Loucy (cell line): ENCODE measurements at regions not wholly inside any gene's neighbourhood (a gene's known extent, or its start where the extent isn't known, plus 50 kb on each side); places are given as distances from the start of the nearest gene placed in this dataset.

Source experiments
- H2AFZ ChIP-seq: fragments of 200-600 bp; sonication (generic); 2 replicates; pipeline ENCODE4 v1.6.0; 2016; ENCODE audit warnings: antibody characterized with exemption, mild to moderate bottlenecking, low read length, moderate library complexity
- H3F3A ChIP-seq: fragments of 200-600 bp; 2 replicates; pipeline ENCODE4 v1.6.0; 2016; ENCODE audit warnings: antibody characterized with exemption, low read depth, mild to moderate bottlenecking
- H3K27me3 ChIP-seq: fragments of 200-600 bp; sonication (generic); 2 replicates; pipeline ENCODE4 v1.6.1; 2014; ENCODE audit warnings: low read length, mild to moderate bottlenecking; ENCODE audit not compliant: insufficient read depth, poor library complexity, severe bottlenecking
- H3K36me3 ChIP-seq: fragments of 200-600 bp; sonication (generic); 2 replicates; pipeline ENCODE4 v1.6.1; 2016; ENCODE audit warnings: low read length; ENCODE audit not compliant: insufficient read depth
- H3K4me1 ChIP-seq: fragments of 200-600 bp; sonication (generic); 2 replicates; pipeline ENCODE4 v1.5.1; 2014; ENCODE audit warnings: low read length, mild to moderate bottlenecking; ENCODE audit not compliant: insufficient read depth, poor library complexity, severe bottlenecking
- H3K4me2 ChIP-seq: fragments of 200-600 bp; sonication (generic); 2 replicates; pipeline ENCODE4 v1.6.0; 2014; ENCODE audit warnings: antibody characterized with exemption, low read length, low read depth, mild to moderate bottlenecking; ENCODE audit not compliant: poor library complexity, severe bottlenecking
- H3K4me3 ChIP-seq: fragments of 200-600 bp; sonication (generic); 2 replicates; pipeline ENCODE4 v1.5.1; 2014; ENCODE audit warnings: low read length, mild to moderate bottlenecking, mixed read lengths; ENCODE audit not compliant: poor library complexity, severe bottlenecking
- H3K79me2 ChIP-seq: fragments of 200-600 bp; sonication (generic); 2 replicates; pipeline ENCODE4 v1.6.1; 2014; ENCODE audit warnings: low read length; ENCODE audit not compliant: insufficient read depth
- H3K9ac ChIP-seq: fragments of 200-600 bp; sonication (generic); 2 replicates; pipeline ENCODE4 v1.6.0; 2014; ENCODE audit warnings: mild to moderate bottlenecking, low read depth, low read length, moderate library complexity; ENCODE audit not compliant: poor library complexity, severe bottlenecking
- H3K9me2 ChIP-seq: fragments of 200-600 bp; sonication (generic); replicated peaks from 2 replicates; pipeline ENCODE4 v1.6.1; 2016; ENCODE audit warnings: low read depth, low read length, mixed read lengths
- H3K9me3 ChIP-seq: fragments of 200-600 bp; sonication (generic); 2 replicates; pipeline ENCODE4 v1.6.1; 2014; ENCODE audit warnings: mild to moderate bottlenecking, antibody characterized with exemption, low read length, low read depth; ENCODE audit not compliant: insufficient read depth
- H4K20me1 ChIP-seq: fragments of 200-600 bp; sonication (generic); 2 replicates; pipeline ENCODE4 v1.6.0; 2014; ENCODE audit warnings: antibody characterized with exemption, low read length, mild to moderate bottlenecking; ENCODE audit not compliant: insufficient read depth, poor library complexity, severe bottlenecking
- CTCF ChIP-seq: fragments of 200-600 bp; sonication (generic); conservative IDR thresholded peaks from 2 replicates; pipeline ENCODE4 v1.5.1; 2014; ENCODE audit warnings: mild to moderate bottlenecking, antibody characterized with exemption, low read length
- EZH2phosphoT487 ChIP-seq: fragments of 200-600 bp; IDR thresholded peaks from 2 replicates; pipeline ENCODE4 v1.6.1; 2018; ENCODE audit warnings: antibody characterized with exemption, mild to moderate bottlenecking, moderate library complexity, borderline replicate concordance

GRCh38 chr17:34797720-34798119 lies 163.5 kb downstream of the CCT6B start:
- Histone ChIP-seq H3K4me3 (no peak overlapping the region), H3F3A (no peaks in the 10 kb centered on the region), H2AFZ (no peak overlapping the region), H3K4me2 (no peak overlapping the region), H3K9me3 (no peaks in the 10 kb centered on the region), H3K9ac (no peak overlapping the region), H3K36me3 (no peaks in the 10 kb centered on the region), H4K20me1 (no peaks in the 10 kb centered on the region), H3K9me2 (no peaks in the 10 kb centered on the region), H3K4me1 (no peaks in the 10 kb centered on the region), H3K79me2 (no peaks in the 10 kb centered on the region), H3K27me3 (no peaks in the 10 kb centered on the region)
- no peak for TF ChIP-seq EZH2phosphoT487
- TF ChIP-seq CTCF: no peak

- Histone ChIP-seq H3K36me3 (no peaks in the 10 kb centered on the region), H3F3A (no peaks in the 10 kb centered on the region), H3K79me2 (no peaks in the 10 kb centered on the region), H3K9ac (no peak overlapping the region), H4K20me1 (no peaks in the 10 kb centered on the region), H3K9me2 (no peaks in the 10 kb centered on the region), H2AFZ (no peak overlapping the region), H3K27me3 (no peaks in the 10 kb centered on the region), H3K4me2 (no peak overlapping the region), H3K4me1 (no peaks in the 10 kb centered on the region), H3K4me3 (no peak overlapping the region), H3K9me3 (no peaks in the 10 kb centered on the region)
- no peak for TF ChIP-seq CTCF
- TF ChIP-seq EZH2phosphoT487: no peak
Observed at GRCh38 chr17:34793231-34793908, 167.9 kb downstream of the CCT6B start.

GRCh38 chr17:34788696-34789095 lies 172.6 kb downstream of the CCT6B start:
- Histone ChIP-seq H4K20me1 (no peaks in the 10 kb centered on the region), H3K9me3 (no peaks in the 10 kb centered on the region), H3K4me3 (no peak overlapping the region), H3K9me2 (no peaks in the 10 kb centered on the region), H3K79me2 (no peaks in the 10 kb centered on the region), H3F3A (no peaks in the 10 kb centered on the region), H3K9ac (no peak overlapping the region), H2AFZ (no peak overlapping the region), H3K27me3 (no peaks in the 10 kb centered on the region), H3K4me2 (no peak overlapping the region), H3K4me1 (no peaks in the 10 kb centered on the region), H3K36me3 (no peaks in the 10 kb centered on the region)
- TF ChIP-seq CTCF (no peak), EZH2phosphoT487 (no peak)
